Activated CD4-positive, alpha-beta T cell treated with anti-CD3 and anti-CD28 coated beads, Interleukin-2, Interleukin-4, amounts not matched to agents 100 ng/mL and 50 ng/mL, durations not matched to agents 16 hours and 8 hours (primary cell): ENCODE measurements at regions not wholly inside any gene's neighbourhood (a gene's known extent, or its start where the extent isn't known, plus 50 kb on each side); places are given as distances from the start of the nearest gene placed in this dataset.
A peak's percentile ranks its signal among the peaks of the same experiment; 100 is the strongest.

Experiments
- DNase-seq: peaks from one replicate; pipeline ENCODE4 v3.0.0-alpha.2; 2020; ENCODE audit warnings: low spot score

- DNase-seq = no peak
Measured at GRCh38 chrX:40452031-40452430, 128.7 kb upstream of the ATP6AP2 start.

DNA sequence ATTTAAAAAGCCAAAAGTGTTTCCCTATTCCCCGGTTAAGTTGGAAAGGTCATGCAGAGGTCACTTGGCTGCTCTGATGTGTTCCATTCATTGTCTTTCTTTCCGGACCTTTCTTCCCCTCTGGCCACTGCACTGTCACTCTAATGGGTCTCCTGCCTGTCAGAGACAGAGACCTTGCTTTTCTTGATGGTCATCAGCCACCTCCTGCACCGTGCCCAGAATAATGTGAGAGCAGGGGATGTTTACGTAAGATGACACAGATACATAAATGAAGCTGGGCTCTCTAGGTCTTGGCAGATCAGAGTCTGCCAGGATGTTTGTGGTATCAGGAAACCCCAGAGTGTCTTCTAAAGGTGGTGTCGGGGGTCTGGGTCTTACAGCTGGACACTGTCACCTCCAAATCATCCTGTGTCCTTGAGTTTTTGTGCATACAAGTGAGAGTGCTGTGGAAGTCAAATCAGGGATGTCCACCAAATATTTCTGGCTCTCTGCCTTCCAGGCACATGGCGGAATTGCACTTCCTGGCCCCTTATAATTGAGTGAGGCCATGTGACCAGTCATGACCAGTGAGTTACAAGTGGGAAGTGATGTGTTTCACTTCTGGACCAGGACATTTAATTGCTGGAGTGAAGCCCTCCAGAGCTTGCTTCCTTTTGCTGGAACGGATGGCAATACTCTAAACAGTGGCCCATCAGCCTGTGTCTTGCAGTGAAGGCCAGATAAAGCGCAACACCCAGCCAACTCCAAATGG, 130.6 kb upstream of the ATP6AP2 start:
- no peak for DNase-seq

GRCh38 chrX:40449396-40449795, 131.4 kb upstream of the ATP6AP2 start:
- DNase-seq = no peak

DNA sequence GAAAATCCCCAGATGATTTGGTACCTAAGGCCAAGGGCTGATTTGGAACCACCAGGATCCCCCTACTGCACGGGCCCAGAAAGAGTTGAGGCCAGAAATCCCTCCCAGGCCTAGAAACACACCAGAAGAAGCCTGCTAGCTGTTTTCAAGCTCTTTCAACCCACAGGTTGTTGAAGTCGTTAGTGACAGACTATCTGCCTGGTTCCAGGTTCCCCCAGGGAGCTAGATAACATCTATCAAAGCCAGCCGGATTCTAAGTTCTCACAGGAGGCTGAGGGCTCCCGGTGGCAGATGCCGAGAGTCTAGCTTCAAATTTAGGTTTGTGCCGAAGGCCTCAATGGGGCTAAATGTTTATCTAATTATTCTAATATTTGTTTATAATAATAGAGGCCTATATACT, 132.0 kb upstream of the ATP6AP2 start:
- no peak for DNase-seq

GRCh38 chrX:40446921-40447320, 133.8 kb upstream of the ATP6AP2 start:
- DNase-seq = no peak

DNA sequence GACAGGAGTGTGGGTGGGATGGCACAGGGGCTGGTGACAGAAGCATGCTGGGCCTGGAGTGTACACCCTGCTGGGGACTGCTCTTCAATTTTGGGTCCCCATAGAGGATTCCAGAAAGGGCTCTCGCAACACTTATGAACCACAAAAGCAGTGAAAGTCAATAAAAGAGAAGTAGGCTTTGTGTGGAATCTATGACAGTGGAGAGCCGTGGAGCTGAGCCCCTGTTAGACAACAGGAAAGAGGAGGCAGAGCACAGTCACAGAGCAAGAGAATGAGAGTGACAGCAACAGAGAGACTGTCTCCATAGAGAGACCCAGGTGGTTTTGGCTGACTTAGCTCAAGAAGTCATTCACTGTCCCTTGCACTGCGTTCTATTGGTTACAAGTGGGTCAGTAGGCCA, 135.1 kb upstream of the ATP6AP2 start:
- DNase-seq = no peak

DNA sequence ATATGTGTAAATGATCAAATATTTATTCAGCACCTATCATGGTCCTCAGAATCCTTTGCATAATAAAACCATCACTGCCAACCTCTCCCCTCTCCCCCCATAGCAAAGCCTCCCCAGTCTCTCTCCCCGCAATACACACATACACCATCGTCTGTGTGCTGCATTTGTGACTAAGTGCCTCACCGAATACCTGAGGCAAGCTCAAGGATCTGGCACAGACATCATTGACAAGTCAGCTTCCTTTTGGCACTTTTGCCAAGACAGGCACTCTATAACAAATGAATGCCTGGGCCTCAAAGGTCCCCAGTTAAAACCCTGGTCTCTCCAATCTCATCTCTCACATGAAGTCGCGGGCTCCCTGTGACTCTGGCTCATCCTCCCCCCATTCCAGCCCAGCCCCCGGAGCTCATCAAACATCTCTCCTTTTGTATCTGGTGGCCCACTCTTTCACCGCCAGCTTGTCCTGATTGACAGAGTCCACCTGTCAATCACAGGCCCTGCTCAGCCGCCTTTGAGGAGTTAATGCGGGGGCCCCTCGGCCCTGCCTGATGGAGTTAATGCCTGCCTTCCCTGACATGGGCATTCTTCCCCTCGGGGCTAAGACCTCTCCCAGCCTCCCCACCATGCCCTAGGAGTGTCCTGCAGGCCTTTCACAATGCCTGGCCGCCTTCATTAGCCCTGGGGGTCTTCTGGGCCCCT, 135.8 kb upstream of the ATP6AP2 start:
- DNase-seq = no peak

DNA sequence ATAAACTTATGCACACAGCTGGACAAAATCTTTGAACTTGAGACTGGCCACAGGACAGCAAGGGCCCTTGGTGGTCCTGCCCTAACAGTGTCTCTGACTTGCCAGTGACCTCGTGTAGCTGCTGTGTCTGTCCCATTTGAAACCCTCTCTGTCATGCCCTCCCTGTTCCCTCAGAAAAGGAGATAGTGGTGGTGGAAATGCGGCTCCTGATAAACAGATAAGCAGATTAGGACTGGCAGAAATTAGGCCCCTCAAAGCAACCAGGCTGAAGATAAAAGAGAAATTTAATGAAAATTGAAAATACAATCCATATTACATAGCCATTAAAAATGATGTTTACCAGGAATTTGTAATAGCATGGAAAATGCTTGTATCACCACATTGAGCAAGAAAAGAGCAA, 136.6 kb upstream of the ATP6AP2 start:
- no peak for DNase-seq

GRCh38 chrX:40440866-40441265, 139.9 kb upstream of the ATP6AP2 start:
- DNase-seq = no peak

GRCh38 chrX:40439625-40440532, 140.9 kb upstream of the ATP6AP2 start:
- no peak for DNase-seq

DNA sequence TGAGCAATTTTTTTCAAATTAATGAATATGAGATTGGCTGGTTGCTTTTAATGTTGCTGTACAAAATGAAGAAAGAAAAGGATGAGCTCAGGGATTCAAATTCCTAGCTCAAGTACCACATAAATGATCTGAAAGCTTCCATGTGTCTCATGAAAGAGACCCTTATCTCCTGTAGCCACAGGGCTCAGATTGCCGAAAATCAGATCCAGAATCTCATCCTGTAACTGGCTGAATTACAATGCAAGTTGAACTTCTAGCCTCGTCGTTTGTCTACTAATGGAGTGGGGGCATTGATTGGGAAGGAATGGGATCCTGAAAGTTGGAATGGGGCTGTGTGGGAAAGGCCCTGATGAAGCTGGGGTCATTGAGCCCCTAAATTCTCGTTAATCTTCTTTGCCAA, 143.4 kb upstream of the ATP6AP2 start:
- DNase-seq = no peak

DNA sequence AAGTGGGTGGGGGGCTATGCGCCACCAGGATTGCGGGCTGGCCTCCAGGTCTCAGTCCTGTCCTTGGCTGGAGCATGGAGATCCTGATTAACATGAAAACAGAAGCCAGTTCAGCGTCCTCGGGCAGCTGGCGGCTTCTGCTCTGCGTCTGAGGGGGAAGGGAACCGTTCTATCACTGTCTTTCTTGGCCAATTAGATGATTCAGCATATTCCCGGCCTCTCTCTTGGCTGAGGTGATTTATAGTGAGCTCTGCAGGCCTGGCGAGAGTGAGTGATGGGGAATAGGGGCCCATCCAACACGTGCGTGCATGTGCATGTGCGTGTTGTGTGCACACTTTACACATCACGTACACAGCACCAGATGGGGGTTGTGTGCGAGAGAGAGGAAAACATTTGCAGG, 145.8 kb upstream of the ATP6AP2 start:
- no peak for DNase-seq

- no peak for DNase-seq
Measured at GRCh38 chrX:40434443-40434842, 146.3 kb upstream of the ATP6AP2 start.

DNA sequence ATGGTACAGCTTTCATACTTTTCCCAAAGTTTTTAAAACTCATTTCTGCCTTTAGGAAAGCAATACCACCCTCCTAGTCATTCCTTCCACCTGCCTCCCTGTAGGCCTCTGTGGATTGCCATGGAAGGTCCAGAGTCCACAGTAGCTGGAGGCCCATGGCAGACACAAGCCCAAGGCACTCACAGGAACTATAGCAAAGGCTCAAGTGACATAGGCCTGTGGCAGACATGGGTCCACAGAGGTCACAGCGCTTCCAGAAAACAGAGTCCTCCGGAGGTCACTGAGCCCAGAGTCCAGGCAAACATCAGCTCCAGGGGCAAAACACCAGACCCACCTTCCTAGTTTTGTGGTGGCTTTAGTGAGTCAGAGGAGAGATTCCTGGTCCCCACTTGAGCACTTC, 147.6 kb upstream of the ATP6AP2 start:
- no peak for DNase-seq

DNA sequence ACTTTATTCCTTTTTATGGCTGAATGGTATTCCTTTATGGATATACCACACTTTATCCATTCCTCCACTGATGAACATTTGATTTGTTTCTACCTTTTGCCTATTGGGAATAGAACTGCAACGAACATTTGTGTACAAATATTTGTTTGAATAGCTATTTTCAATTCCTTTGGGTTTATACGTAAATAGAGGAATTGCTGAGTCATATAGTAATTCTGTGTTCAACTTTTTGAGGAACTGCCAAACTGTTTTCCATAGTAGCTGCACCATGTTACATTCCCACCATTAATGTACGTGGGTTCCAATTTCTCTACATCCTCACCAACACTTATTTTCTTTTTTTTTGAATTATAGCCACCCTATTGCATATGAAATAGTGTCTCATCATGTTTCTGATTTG, 156.5 kb upstream of the ATP6AP2 start:
- DNase-seq = no peak

DNA sequence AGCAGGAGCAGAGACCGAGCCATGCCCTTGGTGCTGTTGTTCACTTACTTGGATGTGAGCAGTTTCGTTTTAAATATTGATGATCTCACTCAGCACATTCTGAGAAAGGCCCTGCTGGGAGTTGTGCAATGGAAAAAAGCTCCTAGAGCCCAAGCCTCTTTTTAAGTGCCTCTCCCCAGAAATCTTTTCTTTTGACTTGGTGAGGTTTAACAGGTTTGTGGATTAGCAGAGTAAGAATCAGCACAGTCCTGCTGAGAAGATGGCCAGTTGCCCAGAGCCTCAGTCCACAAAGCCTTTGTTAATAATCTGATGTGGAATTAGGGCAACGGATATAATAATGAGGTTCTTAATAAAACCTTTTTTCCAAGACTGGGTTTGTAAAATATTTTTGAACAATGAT, 157.5 kb upstream of the ATP6AP2 start:
- peak; percentile 25 for DNase-seq

- DNase-seq = no peak
Measured at GRCh38 chrX:40422021-40422420, 158.7 kb upstream of the ATP6AP2 start.

- no peak for DNase-seq
Measured at GRCh38 chrX:40420899-40421729, 159.7 kb upstream of the ATP6AP2 start.

DNA sequence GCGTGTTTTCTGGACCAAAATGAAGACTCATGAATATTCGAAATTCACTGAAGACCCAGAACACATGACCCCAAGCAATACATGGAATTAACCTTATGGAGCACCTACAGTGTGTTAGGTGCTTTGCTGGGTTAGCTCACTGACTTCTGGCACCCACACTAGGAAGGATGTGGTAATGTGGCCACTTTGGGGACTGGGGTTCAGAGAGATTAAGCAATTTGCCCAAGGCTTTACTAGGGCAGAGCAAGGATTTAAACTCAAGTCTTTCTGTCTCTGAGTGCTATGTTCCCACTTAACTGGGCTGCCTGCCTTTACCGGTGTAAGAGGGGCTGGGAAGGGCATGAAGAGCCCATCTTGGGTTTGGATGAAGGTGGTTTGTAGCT, 162.0 kb upstream of the ATP6AP2 start:
- DNase-seq = no peak

DNA sequence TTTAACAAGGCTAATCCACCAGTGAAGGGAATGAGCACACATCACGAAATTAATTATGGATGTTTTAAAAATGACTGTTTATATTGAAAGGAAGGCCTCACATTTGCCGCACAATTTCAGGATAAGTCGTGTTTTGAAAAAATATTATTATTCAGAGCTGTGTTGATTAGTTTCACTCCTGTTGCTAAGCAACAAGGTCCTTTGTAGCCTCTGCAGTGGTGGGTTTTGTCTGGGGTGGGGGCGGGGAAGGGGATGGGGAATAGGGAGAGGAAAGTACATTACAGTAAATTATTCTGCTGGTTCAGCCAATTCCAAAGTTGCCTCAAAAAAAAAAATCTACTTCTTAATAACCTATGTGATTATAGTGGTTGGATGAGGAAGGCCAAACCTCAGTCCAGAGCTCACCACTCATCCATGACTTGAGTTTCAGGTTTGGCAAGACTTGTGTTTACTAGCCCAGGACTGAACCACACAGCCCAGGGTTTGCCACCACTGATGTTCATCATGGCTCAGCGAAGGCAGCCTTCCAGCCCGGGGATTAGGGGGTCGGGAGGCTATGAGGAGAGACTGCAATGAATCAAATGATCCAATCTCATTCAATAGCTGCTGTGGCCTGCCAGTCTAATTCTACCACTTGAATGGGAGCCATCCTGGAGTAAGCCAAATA, 162.5 kb upstream of the ATP6AP2 start:
- DNase-seq = no peak

- DNase-seq = no peak
Measured at GRCh38 chrX:40415675-40416074, 165.1 kb upstream of the ATP6AP2 start.
